DND-41 (cell line): ENCODE measurements at regions not wholly inside any gene's neighbourhood (a gene's known extent, or its start where the extent isn't known, plus 50 kb on each side); places are given as distances from the start of the nearest gene placed in this dataset.

ENCODE experiments used
- ATAC-seq: fragments of 200-7000 bp; cut with Tn5 transposase; 3 replicates; pipeline ENCODE4 v1.9.1; 2021; ENCODE audit warnings: low read depth; ENCODE audit not compliant: insufficient read depth
- DNase-seq: peaks from one replicate; pipeline ENCODE4 v3.0.0-alpha.2; 2020
- H2AFZ ChIP-seq: 2 replicates; pipeline ENCODE4 v1.6.0; 2012; ENCODE audit warnings: low read depth, low read length
- H3K27ac ChIP-seq: 2 replicates; pipeline ENCODE4 v1.5.1; 2012; ENCODE audit warnings: low read length, inconsistent platforms
- H3K27me3 ChIP-seq: fragments of 200-600 bp; sonication (generic); 2 replicates; pipeline ENCODE4 v1.6.0; 2012; ENCODE audit warnings: low read length, mild to moderate bottlenecking, inconsistent platforms; ENCODE audit not compliant: insufficient read depth, poor library complexity
- H3K36me3 ChIP-seq: 2 replicates; pipeline ENCODE4 v1.5.1; 2012; ENCODE audit warnings: low read length, inconsistent platforms; ENCODE audit not compliant: insufficient read depth
- H3K4me1 ChIP-seq: 2 replicates; pipeline ENCODE4 v1.5.1; 2012; ENCODE audit warnings: mild to moderate bottlenecking, low read length; ENCODE audit not compliant: insufficient read depth
- H3K4me2 ChIP-seq: 2 replicates; pipeline ENCODE4 v1.6.0; 2012; ENCODE audit warnings: mild to moderate bottlenecking, moderate library complexity, low read length, inconsistent platforms; ENCODE audit not compliant: insufficient read depth
- H3K4me3 ChIP-seq, 2 experiments: fragments of 200-600 bp in 1 of 2; shearing (Covaris generic) in 1 of 2; 2 replicates each; pipeline ENCODE4 v1.5.1; 2012 to 2016; ENCODE audit warnings: inconsistent platforms in 2 of 2, low read length in 2 of 2, mild to moderate bottlenecking in 2 of 2, low read depth in 1 of 2, moderate library complexity in 1 of 2
- H3K79me2 ChIP-seq: 2 replicates; pipeline ENCODE4 v1.6.0; 2012; ENCODE audit warnings: low read length, inconsistent platforms; ENCODE audit not compliant: insufficient read depth
- H3K9ac ChIP-seq: 2 replicates; pipeline ENCODE4 v1.6.0; 2012; ENCODE audit warnings: low read depth, mild to moderate bottlenecking, inconsistent platforms, low read length, moderate library complexity
- H3K9me3 ChIP-seq: 2 replicates; pipeline ENCODE4 v1.5.1; 2012; ENCODE audit warnings: low read length, moderate library complexity, mild to moderate bottlenecking, inconsistent platforms; ENCODE audit not compliant: insufficient read depth, severe bottlenecking
- H4K20me1 ChIP-seq: 2 replicates; pipeline ENCODE4 v1.6.0; 2012; ENCODE audit warnings: low read length; ENCODE audit not compliant: insufficient read depth
- CTCF ChIP-seq: IDR thresholded peaks from 2 replicates; pipeline ENCODE4 v1.5.1; 2012; ENCODE audit warnings: borderline replicate concordance, low read length, moderate library complexity, mild to moderate bottlenecking; ENCODE audit not compliant: poor library complexity, severe bottlenecking; ENCODE audit errors: extremely low read depth
- EZH2 ChIP-seq: IDR thresholded peaks from 3 replicates; pipeline ENCODE4 v1.6.1; 2012; ENCODE audit warnings: borderline replicate concordance, low read depth, mild to moderate bottlenecking, moderate library complexity, low read length, inconsistent platforms; ENCODE audit not compliant: severe bottlenecking

GRCh38 chr5:143749581-143750205 is 62.3 kb upstream of the HMHB1 start:
- Histone ChIP-seq H3K79me2 (no peaks in the 10 kb centered on the region), H4K20me1 (no peaks in the 10 kb centered on the region), H3K27ac (no peak overlapping the region), H2AFZ (no peak overlapping the region), H3K4me3 (no peak overlapping the region), H3K9me3 (no peaks in the 10 kb centered on the region), H3K4me2 (no peak overlapping the region), H3K9ac (no peak overlapping the region), H3K36me3 (no peaks in the 10 kb centered on the region), H3K27me3 (no peaks in the 10 kb centered on the region), H3K4me1 (no peaks in the 10 kb centered on the region)
- TF ChIP-seq CTCF (no peak), EZH2 (no peak)
- DNase-seq, result no peak
- no peak for ATAC-seq

GRCh38 chr5:143748516-143748915 is 63.4 kb upstream of the HMHB1 start:
- H3K27ac ChIP-seq, result no peak overlapping the region
- no peak overlapping the region for H3K4me2 ChIP-seq
- H3K9ac ChIP-seq, result no peak overlapping the region
- no peaks in the 10 kb centered on the region for H3K27me3 ChIP-seq
- H2AFZ ChIP-seq, result no peak overlapping the region
- no peaks in the 10 kb centered on the region for H3K4me1 ChIP-seq
- no peaks in the 10 kb centered on the region for H3K79me2 ChIP-seq
- TF ChIP-seq CTCF, result no peak
- TF ChIP-seq EZH2, result no peak
- H4K20me1 ChIP-seq, result no peaks in the 10 kb centered on the region
- no peaks in the 10 kb centered on the region for H3K36me3 ChIP-seq
- ATAC-seq (no peak), DNase-seq (no peak)
- no peaks in the 10 kb centered on the region for H3K9me3 ChIP-seq
- H3K4me3 ChIP-seq, result no peak overlapping the region

- Histone ChIP-seq H3K4me2 (no peak overlapping the region), H3K36me3 (no peaks in the 10 kb centered on the region), H3K9me3 (no peaks in the 10 kb centered on the region), H3K9ac (no peak overlapping the region), H3K27ac (no peak overlapping the region), H3K4me3 (no peak overlapping the region), H3K27me3 (no peaks in the 10 kb centered on the region), H2AFZ (no peak overlapping the region), H4K20me1 (no peaks in the 10 kb centered on the region), H3K4me1 (peaks cover 33% of the 10 kb centered on the region), H3K79me2 (no peaks in the 10 kb centered on the region)
- TF ChIP-seq EZH2, result no peak
- no peak for TF ChIP-seq CTCF
- DNase-seq, result no peak
- ATAC-seq, result no peak
Observed at GRCh38 chr5:143742951-143743350, 69.0 kb upstream of the HMHB1 start.

GRCh38 chr5:143741421-143741820 is 70.5 kb upstream of the HMHB1 start:
- H3K9ac ChIP-seq, result no peak overlapping the region
- ATAC-seq (peak; percentile 66; the same call in 2 of the 3 replicates), DNase-seq (peak; percentile 24)
- H3K79me2 ChIP-seq, result no peaks in the 10 kb centered on the region
- no peak for TF ChIP-seq CTCF
- no peak for TF ChIP-seq EZH2
- no peaks in the 10 kb centered on the region for H3K9me3 ChIP-seq
- peak overlapping the region; percentile 67 for H2AFZ ChIP-seq
- H3K4me2 ChIP-seq, result 0 out of 2 replicates have a peak overlapping the region, but pooled peaks have one; percentile 3
- H3K27ac ChIP-seq, result peak overlapping the region; percentile 59
- H3K27me3 ChIP-seq, result no peaks in the 10 kb centered on the region
- H4K20me1 ChIP-seq, result no peaks in the 10 kb centered on the region
- H3K4me3 ChIP-seq, result no peak overlapping the region
- H3K36me3 ChIP-seq, result no peaks in the 10 kb centered on the region
- peaks cover 33% of the 10 kb centered on the region for H3K4me1 ChIP-seq
